ENCODE measurements at regions not wholly inside any gene's neighbourhood (a gene's known extent, or its start where the extent isn't known, plus 50 kb on each side); places are given as distances from the start of the nearest gene placed in this dataset.

- H3K4me3 ChIP-seq (ENCODE audit: low read depth in 1 of 2, low read length in 2 of 2) = no peak overlapping the region
- H3K27ac ChIP-seq (ENCODE audit: low read depth, low read length) = no peak overlapping the region
- peaks cover 31% of the 10 kb centered on the region for H3K4me1 ChIP-seq (ENCODE audit: insufficient read depth, low read length)
- no peaks in the 10 kb centered on the region for H3K36me3 ChIP-seq (ENCODE audit: insufficient read depth, low read length)
- no peaks in the 10 kb centered on the region for H3K27me3 ChIP-seq (ENCODE audit: control insufficient read depth in 1 of 2, insufficient read depth in 2 of 2, low read length in 2 of 2)
- no peak overlapping the region for H3K9ac ChIP-seq (ENCODE audit: low read length)
- H3K9me3 ChIP-seq (ENCODE audit: low read length) = no peaks in the 10 kb centered on the region
Measured at GRCh38 chr11:92829671-92830070, 139.8 kb upstream of the MTNR1B start.

DNA sequence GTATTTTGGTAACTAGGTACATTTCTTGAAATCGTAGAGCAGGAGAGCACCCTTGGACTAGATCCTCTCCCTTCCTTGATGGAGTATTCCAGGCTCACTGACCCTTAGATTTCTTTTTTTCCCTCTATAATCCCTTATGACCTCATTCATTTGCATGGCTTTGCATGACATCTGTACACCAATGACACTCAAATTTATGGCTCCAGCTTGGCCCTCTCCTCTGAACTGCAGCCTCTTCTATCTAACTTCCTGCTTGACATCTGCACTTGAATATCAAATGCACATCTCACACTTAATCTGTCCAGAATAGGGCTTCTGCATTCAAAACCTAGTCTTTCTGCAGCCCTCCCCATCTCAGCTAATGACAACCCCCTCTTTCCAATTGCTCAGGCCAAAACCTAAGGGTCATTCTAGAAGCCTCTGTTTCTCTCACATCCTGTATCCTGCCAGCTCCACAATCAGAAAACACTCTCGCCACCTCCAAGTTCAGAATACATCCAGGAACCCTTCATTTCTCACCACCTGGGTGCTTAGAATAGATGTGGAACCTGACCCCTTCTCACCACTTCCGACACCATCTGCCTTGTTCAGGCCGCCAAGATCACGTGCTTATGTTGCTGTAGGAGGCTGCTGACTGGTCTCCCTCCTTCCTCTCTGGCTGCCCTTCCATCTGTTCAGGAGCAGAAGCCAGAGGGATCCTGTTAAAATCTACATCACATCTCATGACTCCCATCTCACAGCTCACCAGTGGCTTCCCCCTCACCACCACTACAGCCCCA is 138.9 kb upstream of the MTNR1B start:
- H3K9ac ChIP-seq (ENCODE audit: low read length) = no peak overlapping the region
- no peaks in the 10 kb centered on the region for H3K9me3 ChIP-seq (ENCODE audit: low read length)
- H3K36me3 ChIP-seq (ENCODE audit: insufficient read depth, low read length) = no peaks in the 10 kb centered on the region
- no peak overlapping the region for H3K27ac ChIP-seq (ENCODE audit: low read depth, low read length)
- H3K4me1 ChIP-seq (ENCODE audit: insufficient read depth, low read length) = peaks cover 31% of the 10 kb centered on the region
- no peaks in the 10 kb centered on the region for H3K27me3 ChIP-seq (ENCODE audit: control insufficient read depth in 1 of 2, insufficient read depth in 2 of 2, low read length in 2 of 2)
- no peak overlapping the region for H3K4me3 ChIP-seq (ENCODE audit: low read depth in 1 of 2, low read length in 2 of 2)

GRCh38 chr11:92834296-92835020 is 135.0 kb upstream of the MTNR1B start:
- Histone ChIP-seq H3K4me1 (ENCODE audit: insufficient read depth, low read length) (peaks cover 6% of the 10 kb centered on the region), H3K27me3 (ENCODE audit: control insufficient read depth in 1 of 2, insufficient read depth in 2 of 2, low read length in 2 of 2) (no peaks in the 10 kb centered on the region)

DNA sequence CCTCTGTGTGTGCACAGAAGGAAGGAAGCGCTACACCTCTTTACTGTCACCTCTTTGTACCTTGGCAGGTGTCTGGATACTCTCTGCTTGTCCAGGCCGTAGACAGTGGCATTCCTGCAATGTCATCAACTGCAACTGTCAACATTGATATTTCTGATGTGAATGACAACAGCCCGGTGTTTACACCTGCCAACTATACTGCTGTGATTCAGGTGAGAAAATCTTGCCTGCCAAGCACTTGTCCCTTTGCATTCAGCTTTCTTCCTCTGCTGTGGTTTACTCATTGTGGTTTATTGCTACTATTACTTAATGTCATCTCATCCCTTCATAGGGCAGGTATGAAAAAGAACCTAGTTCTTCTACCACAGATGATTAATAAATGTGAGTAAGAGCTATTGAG is 131.9 kb upstream of the MTNR1B start:
- Histone ChIP-seq H3K9me3 (ENCODE audit: low read length) (no peaks in the 10 kb centered on the region), H3K36me3 (ENCODE audit: insufficient read depth, low read length) (no peaks in the 10 kb centered on the region), H3K27ac (ENCODE audit: low read depth, low read length) (no peak overlapping the region), H3K4me1 (ENCODE audit: insufficient read depth, low read length) (no peaks in the 10 kb centered on the region), H3K27me3 (ENCODE audit: control insufficient read depth in 1 of 2, insufficient read depth in 2 of 2, low read length in 2 of 2) (no peaks in the 10 kb centered on the region), H3K9ac (ENCODE audit: low read length) (no peak overlapping the region), H3K4me3 (ENCODE audit: low read depth in 1 of 2, low read length in 2 of 2) (no peak overlapping the region)

More at GRCh38 chr11:92834296-92835020, 135.0 kb upstream of the MTNR1B start:
- no peaks in the 10 kb centered on the region for H3K9me3 ChIP-seq (ENCODE audit: low read length)
- H3K27ac ChIP-seq (ENCODE audit: low read depth, low read length) = no peak overlapping the region
- no peak overlapping the region for H3K4me3 ChIP-seq (ENCODE audit: low read depth in 1 of 2, low read length in 2 of 2)
- H3K9ac ChIP-seq (ENCODE audit: low read length) = no peak overlapping the region
- H3K36me3 ChIP-seq (ENCODE audit: insufficient read depth, low read length) = no peaks in the 10 kb centered on the region

GRCh38 chr11:92838759-92839310 is 130.6 kb upstream of the MTNR1B start:
- no peak overlapping the region for H3K27ac ChIP-seq (ENCODE audit: low read depth, low read length)
- no peak overlapping the region for H3K9ac ChIP-seq (ENCODE audit: low read length)
- no peaks in the 10 kb centered on the region for H3K27me3 ChIP-seq (ENCODE audit: control insufficient read depth in 1 of 2, insufficient read depth in 2 of 2, low read length in 2 of 2)
- no peak overlapping the region for H3K4me3 ChIP-seq (ENCODE audit: low read depth in 1 of 2, low read length in 2 of 2)
- no peaks in the 10 kb centered on the region for H3K4me1 ChIP-seq (ENCODE audit: insufficient read depth, low read length)
- no peaks in the 10 kb centered on the region for H3K36me3 ChIP-seq (ENCODE audit: insufficient read depth, low read length)
- H3K9me3 ChIP-seq (ENCODE audit: low read length) = no peaks in the 10 kb centered on the region

- Histone ChIP-seq H3K27ac (ENCODE audit: low read depth, low read length) (no peak overlapping the region), H3K4me3 (ENCODE audit: low read depth in 1 of 2, low read length in 2 of 2) (no peak overlapping the region), H3K36me3 (ENCODE audit: insufficient read depth, low read length) (no peaks in the 10 kb centered on the region), H3K9ac (ENCODE audit: low read length) (no peak overlapping the region), H3K27me3 (ENCODE audit: control insufficient read depth in 1 of 2, insufficient read depth in 2 of 2, low read length in 2 of 2) (no peaks in the 10 kb centered on the region), H3K4me1 (ENCODE audit: insufficient read depth, low read length) (no peaks in the 10 kb centered on the region), H3K9me3 (ENCODE audit: low read length) (no peaks in the 10 kb centered on the region)
Measured at GRCh38 chr11:92839450-92839849, 130.0 kb upstream of the MTNR1B start.

- Histone ChIP-seq H3K4me1 (ENCODE audit: insufficient read depth, low read length) (no peaks in the 10 kb centered on the region), H3K27ac (ENCODE audit: low read depth, low read length) (no peak overlapping the region), H3K4me3 (ENCODE audit: low read depth in 1 of 2, low read length in 2 of 2) (no peak overlapping the region), H3K27me3 (ENCODE audit: control insufficient read depth in 1 of 2, insufficient read depth in 2 of 2, low read length in 2 of 2) (no peaks in the 10 kb centered on the region), H3K36me3 (ENCODE audit: insufficient read depth, low read length) (no peaks in the 10 kb centered on the region), H3K9ac (ENCODE audit: low read length) (no peak overlapping the region), H3K9me3 (ENCODE audit: low read length) (no peaks in the 10 kb centered on the region)
Measured at GRCh38 chr11:92841719-92842118, 127.7 kb upstream of the MTNR1B start.

DNA sequence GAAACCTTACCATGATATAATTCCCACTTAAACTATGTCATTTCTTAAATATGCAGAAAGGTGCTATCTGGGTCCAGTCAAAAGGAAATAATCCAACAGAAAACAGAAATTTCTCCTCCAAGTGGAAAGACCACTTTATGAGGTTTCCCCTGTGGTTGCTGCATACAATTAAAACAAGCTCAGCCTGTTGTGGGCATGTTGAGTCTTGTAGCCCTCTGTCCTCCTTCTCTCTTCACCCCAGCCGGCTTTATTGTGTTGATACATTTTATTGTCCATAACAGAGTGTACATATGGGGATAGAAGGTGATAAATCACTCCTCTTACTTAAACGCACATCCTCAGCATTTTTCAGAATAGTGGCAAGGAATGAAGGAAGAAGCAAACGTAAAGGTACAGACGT is 126.0 kb upstream of the MTNR1B start:
- no peak overlapping the region for H3K27ac ChIP-seq (ENCODE audit: low read depth, low read length)
- H3K27me3 ChIP-seq (ENCODE audit: control insufficient read depth in 1 of 2, insufficient read depth in 2 of 2, low read length in 2 of 2) = no peaks in the 10 kb centered on the region

GRCh38 chr11:92844197-92844596 is 125.3 kb upstream of the MTNR1B start:
- Histone ChIP-seq H3K9ac (ENCODE audit: low read length) (no peak overlapping the region), H3K27me3 (ENCODE audit: control insufficient read depth in 1 of 2, insufficient read depth in 2 of 2, low read length in 2 of 2) (no peaks in the 10 kb centered on the region), H3K4me1 (ENCODE audit: insufficient read depth, low read length) (no peaks in the 10 kb centered on the region), H3K4me3 (ENCODE audit: low read depth in 1 of 2, low read length in 2 of 2) (no peak overlapping the region), H3K27ac (ENCODE audit: low read depth, low read length) (no peak overlapping the region), H3K9me3 (ENCODE audit: low read length) (no peaks in the 10 kb centered on the region), H3K36me3 (ENCODE audit: insufficient read depth, low read length) (no peaks in the 10 kb centered on the region)

More for the DNA sequence above, 126.0 kb upstream of the MTNR1B start:
- no peaks in the 10 kb centered on the region for H3K9me3 ChIP-seq (ENCODE audit: low read length)
- no peak overlapping the region for H3K4me3 ChIP-seq (ENCODE audit: low read depth in 1 of 2, low read length in 2 of 2)
- H3K4me1 ChIP-seq (ENCODE audit: insufficient read depth, low read length) = no peaks in the 10 kb centered on the region
- no peak overlapping the region for H3K9ac ChIP-seq (ENCODE audit: low read length)
- no peaks in the 10 kb centered on the region for H3K36me3 ChIP-seq (ENCODE audit: insufficient read depth, low read length)

DNA sequence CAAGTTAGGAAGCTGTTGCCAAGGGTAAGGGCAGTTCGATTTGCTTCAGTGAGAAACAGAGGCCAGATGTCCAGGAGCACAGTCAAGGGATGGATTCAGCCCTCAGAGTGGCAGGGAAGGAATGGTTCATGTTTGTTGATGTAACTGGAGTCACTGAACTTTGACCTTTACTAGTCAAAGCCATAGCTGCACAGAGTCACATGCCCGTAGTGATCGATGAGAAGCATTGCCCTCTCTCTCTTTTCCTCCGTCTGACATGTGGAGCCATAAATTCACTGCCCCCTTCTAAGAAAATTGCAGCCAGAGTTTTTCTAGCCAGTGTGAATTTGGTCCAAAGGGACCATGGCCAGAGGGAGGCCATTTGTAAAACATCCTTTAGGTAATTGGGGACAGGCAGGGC is 124.1 kb upstream of the MTNR1B start:
- Histone ChIP-seq H3K9me3 (ENCODE audit: low read length) (no peaks in the 10 kb centered on the region), H3K4me3 (ENCODE audit: low read depth in 1 of 2, low read length in 2 of 2) (no peak overlapping the region), H3K27me3 (ENCODE audit: control insufficient read depth in 1 of 2, insufficient read depth in 2 of 2, low read length in 2 of 2) (no peaks in the 10 kb centered on the region), H3K4me1 (ENCODE audit: insufficient read depth, low read length) (no peaks in the 10 kb centered on the region), H3K36me3 (ENCODE audit: insufficient read depth, low read length) (no peaks in the 10 kb centered on the region), H3K27ac (ENCODE audit: low read depth, low read length) (no peak overlapping the region), H3K9ac (ENCODE audit: low read length) (no peak overlapping the region)

DNA sequence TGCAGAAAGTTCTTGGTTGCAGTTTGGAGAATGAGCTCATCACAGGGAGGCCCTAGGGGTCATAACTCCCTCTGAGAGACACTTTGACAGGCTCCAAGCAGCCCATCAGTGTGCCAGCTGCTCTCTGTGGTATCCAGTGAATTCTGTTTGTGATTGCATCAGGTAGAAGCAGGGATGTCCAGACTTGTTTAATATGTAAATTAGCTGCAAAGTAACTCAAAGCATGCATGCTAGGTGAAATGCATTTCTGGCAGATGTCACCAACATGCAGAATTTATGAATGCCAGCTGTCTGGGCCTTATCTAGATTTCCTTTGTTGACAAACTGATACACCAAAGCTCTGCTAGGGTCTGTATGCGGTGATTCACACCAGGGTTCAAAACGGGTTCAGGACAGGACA is 123.6 kb upstream of the MTNR1B start:
- H3K9me3 ChIP-seq (ENCODE audit: low read length) = no peaks in the 10 kb centered on the region
- H3K27ac ChIP-seq (ENCODE audit: low read depth, low read length) = no peak overlapping the region
- H3K4me1 ChIP-seq (ENCODE audit: insufficient read depth, low read length) = no peaks in the 10 kb centered on the region

More for the DNA sequence above, 123.6 kb upstream of the MTNR1B start:
- no peak overlapping the region for H3K9ac ChIP-seq (ENCODE audit: low read length)
- no peaks in the 10 kb centered on the region for H3K27me3 ChIP-seq (ENCODE audit: control insufficient read depth in 1 of 2, insufficient read depth in 2 of 2, low read length in 2 of 2)
- no peaks in the 10 kb centered on the region for H3K36me3 ChIP-seq (ENCODE audit: insufficient read depth, low read length)
- no peak overlapping the region for H3K4me3 ChIP-seq (ENCODE audit: low read depth in 1 of 2, low read length in 2 of 2)
